ENCODE measurements at regions not wholly inside any gene's neighbourhood (a gene's known extent, or its start where the extent isn't known, plus 50 kb on each side); places are given as distances from the start of the nearest gene placed in this dataset.

GRCh38 chr16:52251495-52251894 lies 295.4 kb downstream of the TOX3 start:
- no peak for TF ChIP-seq CTCF (IDR thresholded peaks at IDR 0.05; ENCODE audit: insufficient read depth, low read length)
- TF ChIP-seq SPI1 (IDR thresholded peaks at IDR 0.05; ENCODE audit: borderline replicate concordance, low read depth): no peak
- no peak for TF ChIP-seq GABPA (IDR thresholded peaks at IDR 0.05; ENCODE audit: low read depth)
- TF ChIP-seq POLR2AphosphoS5 (IDR thresholded peaks at IDR 0.05; ENCODE audit: low read depth): no peak

Data from HL-60 (cell line).